Esophagus muscularis mucosa (tissue), 2 donors: ENCODE measurements at regions not wholly inside any gene's neighbourhood (a gene's known extent, or its start where the extent isn't known, plus 50 kb on each side); places are given as distances from the start of the nearest gene placed in this dataset.
"Not testable (repeated sequence)": the region's sequence is repeated elsewhere in the genome, so short reads cannot be mapped to it uniquely, and the experiment has no call there.

Experiments
- POLR2A ChIP-seq: fragments of 450-650 bp; IDR thresholded peaks from one replicate; pipeline ENCODE4 v1.6.1; 2017; ENCODE audit warnings: antibody characterized with exemption, moderate library complexity, mild to moderate bottlenecking, low read depth
- POLR2AphosphoS5 ChIP-seq, 2 donors: sonication (generic); formaldehyde crosslinking; IDR thresholded peaks; one replicate each; pipeline ENCODE4 v1.6.1; 2017; ENCODE audit warnings: antibody characterized with exemption in 2 of 2

GRCh38 chr2:219751121-219751520 is 123.7 kb downstream of the SLC4A3 start:
- TF ChIP-seq POLR2A; POLR2AphosphoS5 (IDR thresholded peaks at IDR 0.05): not testable (repeated sequence)
